GM18499 (cell line): ENCODE measurements at regions not wholly inside any gene's neighbourhood (a gene's known extent, or its start where the extent isn't known, plus 50 kb on each side); places are given as distances from the start of the nearest gene placed in this dataset.

Experiments used
- ATAC-seq: cut with Tn5 transposase; IDR thresholded peaks from one replicate; pipeline ENCODE4 v1.9.1; 2021; ENCODE audit warnings: moderate number of reproducible peaks; ENCODE audit not compliant: insufficient read depth, unreplicated experiment

DNA sequence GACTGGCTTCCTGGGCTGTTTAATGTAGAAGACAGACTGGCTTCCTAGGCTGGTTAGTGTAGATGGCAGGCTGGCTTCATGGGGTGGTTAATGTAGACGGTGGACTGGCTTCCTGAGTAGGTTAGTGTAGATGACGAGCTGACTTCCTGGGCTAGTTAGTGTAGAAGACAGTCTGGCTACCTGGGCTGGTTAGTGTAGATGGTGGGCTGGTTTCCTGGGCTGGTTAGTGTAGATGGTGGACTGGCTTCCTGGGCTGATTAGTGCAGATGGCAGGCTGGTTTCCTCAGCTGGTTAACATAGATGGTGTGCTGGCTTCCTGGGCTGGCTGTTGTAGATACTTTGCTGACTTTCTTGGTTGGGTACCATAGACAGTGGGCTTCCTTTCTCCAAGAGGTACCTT, 122.9 kb upstream of the PPP2R2D start:
- ATAC-seq, result no peak

- no peak for ATAC-seq
Measured at GRCh38 chr10:131778385-131778784, 122.4 kb upstream of the PPP2R2D start.

GRCh38 chr10:131778842-131779241, 122.0 kb upstream of the PPP2R2D start:
- no peak for ATAC-seq

GRCh38 chr10:131779661-131780394, 121.0 kb upstream of the PPP2R2D start:
- no peak for ATAC-seq

DNA sequence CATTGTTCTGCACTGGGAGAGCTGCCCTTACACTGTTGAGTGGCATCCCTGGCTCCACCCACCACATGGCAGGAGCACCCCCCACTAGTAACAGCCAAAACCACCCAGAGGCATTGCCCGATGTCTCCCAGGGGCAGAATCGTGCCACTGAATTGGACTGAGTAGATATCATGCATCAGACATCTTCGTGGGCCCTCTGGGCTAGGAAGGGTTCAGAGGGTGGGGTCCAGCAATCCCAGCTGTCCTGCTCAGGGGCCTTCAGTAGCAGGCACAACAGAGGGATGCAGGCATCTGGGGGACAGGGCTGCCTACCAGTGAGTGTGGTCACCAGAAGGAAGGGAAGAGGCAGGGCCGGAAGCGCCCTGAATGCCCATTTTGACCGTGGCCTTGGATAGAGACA, 119.7 kb upstream of the PPP2R2D start:
- ATAC-seq, result no peak

GRCh38 chr10:131781791-131782190, 119.0 kb upstream of the PPP2R2D start:
- ATAC-seq, result no peak

DNA sequence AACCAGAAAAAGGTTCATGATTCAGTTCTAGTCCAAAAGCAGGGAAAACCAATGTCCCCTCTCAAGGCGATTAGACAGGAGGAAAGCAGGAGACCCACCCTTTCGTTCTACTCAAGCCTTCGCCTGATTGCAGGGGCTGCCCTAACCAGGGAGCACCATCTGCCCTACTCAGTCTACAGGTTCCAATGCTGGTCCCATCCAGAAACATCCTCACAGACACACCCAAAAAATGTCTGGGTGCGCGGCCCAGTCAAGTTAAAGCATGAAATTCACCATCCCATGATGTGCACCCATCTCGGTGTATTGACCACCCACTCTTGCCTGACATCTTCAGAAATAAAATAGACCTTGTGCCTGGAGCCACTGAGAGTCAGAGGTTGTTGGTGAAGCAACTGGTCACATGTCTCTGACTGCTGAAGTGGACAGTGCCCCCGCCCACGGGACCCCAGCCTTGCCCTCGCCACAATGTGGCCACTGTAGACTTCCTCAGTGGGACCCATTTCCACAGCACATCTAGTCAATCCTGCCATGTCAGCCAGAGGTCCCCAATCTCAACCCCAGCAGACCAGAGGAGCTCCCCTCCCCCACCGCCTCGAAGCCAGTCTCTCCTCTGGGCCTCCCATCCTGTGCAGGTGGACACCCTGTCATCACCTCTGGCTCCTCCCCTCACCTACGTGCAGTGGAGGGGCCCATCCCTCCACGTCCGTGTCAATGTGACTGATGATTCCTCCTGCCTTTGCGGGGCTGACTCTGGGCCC, 116.3 kb upstream of the PPP2R2D start:
- no peak for ATAC-seq

- ATAC-seq, result no peak
Measured at GRCh38 chr10:131785121-131785460, 115.7 kb upstream of the PPP2R2D start.

- no peak for ATAC-seq
Measured at GRCh38 chr10:131786756-131787605, 113.8 kb upstream of the PPP2R2D start.

DNA sequence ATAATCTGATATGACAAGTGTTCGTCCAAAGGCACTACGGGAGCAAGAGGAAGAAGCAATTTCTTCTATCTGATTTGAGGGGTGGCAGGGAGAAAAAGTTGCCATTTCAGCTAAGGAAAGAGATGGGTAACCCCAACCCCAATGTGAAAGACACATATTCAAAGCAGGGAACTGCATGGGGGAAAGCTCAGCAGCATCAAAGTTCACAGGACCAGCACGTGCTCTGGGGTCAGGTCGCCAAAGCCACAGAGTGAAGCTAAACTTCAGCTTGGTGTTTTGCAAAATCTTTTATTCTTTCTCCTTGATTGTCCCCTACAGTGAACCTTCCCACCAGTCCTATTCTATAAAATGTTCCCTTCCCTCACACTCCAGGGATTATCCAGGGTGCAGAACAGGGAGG, 112.8 kb upstream of the PPP2R2D start:
- no peak for ATAC-seq

- no peak for ATAC-seq
Measured at GRCh38 chr10:131788386-131788785, 112.4 kb upstream of the PPP2R2D start.

DNA sequence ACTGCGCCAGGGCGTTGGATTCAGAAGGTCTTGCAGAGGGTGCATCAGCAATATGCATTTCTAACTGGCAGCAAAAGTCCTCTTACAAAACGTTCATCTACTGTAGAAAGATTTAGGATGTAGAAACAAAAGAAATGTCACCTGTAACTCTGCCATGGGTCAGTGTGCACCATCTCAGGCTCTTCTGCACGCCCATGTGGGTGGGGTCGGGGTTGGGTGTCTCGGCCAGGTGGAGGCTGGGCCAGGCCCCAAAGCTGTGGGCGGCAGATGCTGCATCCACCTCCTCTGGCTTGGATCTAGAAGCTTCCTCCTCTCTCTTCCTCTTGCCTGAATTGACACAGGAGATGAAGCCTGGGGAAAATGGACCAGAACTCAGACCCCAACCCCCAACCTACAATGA, 111.3 kb upstream of the PPP2R2D start:
- ATAC-seq, result no peak

DNA sequence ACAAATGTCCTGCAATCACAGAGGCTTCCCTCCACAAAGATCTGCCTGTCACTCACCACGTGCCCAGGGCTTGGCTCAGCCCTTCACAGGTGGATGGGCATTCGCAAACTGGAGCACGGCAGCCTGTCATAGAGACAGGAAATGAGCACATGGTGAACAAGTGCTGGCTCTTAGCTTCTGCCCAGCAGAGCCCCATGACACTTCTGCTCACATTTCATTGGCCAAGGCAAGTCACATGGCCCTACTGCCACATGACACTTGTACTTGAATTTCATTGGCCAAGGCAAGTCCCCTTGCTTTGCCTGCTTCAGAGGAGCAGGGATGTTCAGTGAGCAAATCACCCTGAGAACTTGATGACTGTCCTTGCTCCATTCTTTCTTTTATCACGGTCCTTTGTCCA, 110.8 kb upstream of the PPP2R2D start:
- no peak for ATAC-seq

GRCh38 chr10:131792011-131792651, 108.7 kb upstream of the PPP2R2D start:
- no peak for ATAC-seq

- ATAC-seq, result no peak
Measured at GRCh38 chr10:131792809-131793208, 108.0 kb upstream of the PPP2R2D start.

- no peak for ATAC-seq
Measured at GRCh38 chr10:131795761-131796160, 105.0 kb upstream of the PPP2R2D start.

- no peak for ATAC-seq
Measured at GRCh38 chr10:131797626-131798025, 103.2 kb upstream of the PPP2R2D start.

- ATAC-seq, result no peak
Measured at GRCh38 chr10:131799429-131799828, 101.4 kb upstream of the PPP2R2D start.

- no peak for ATAC-seq
Measured at GRCh38 chr10:131802156-131802915, 98.5 kb upstream of the PPP2R2D start.

DNA sequence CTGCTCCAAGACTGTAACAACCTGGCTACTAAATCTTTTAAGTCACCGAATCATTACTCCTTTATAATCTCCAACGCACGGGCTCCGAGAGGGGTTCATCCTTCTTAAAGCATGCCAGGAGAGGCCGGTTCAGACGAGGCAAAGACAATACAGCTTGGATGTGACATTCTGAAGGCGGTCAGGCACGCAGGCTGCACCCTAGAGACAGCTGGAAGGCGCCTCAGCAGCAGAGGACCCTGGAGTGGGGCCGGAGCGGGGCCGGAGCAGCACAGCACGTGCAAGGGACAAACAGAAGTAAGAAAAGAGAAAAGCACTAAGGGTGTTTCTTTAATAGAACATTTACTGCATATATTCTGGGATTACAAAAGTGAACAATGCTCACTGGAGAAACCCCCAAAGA, 97.8 kb upstream of the PPP2R2D start:
- ATAC-seq, result no peak
